ENCODE measurements at regions not wholly inside any gene's neighbourhood (a gene's known extent, or its start where the extent isn't known, plus 50 kb on each side); places are given as distances from the start of the nearest gene placed in this dataset.

GRCh38 chrX:113274791-113275190, 434.2 kb upstream of the AMOT start:
- POLR2A ChIA-PET, result interaction anchor here (0.8 kb wide), 1 partner anchor 11 kb away, joined by 3 read pairs; no protein-coding TSS in a partner anchor

DNA sequence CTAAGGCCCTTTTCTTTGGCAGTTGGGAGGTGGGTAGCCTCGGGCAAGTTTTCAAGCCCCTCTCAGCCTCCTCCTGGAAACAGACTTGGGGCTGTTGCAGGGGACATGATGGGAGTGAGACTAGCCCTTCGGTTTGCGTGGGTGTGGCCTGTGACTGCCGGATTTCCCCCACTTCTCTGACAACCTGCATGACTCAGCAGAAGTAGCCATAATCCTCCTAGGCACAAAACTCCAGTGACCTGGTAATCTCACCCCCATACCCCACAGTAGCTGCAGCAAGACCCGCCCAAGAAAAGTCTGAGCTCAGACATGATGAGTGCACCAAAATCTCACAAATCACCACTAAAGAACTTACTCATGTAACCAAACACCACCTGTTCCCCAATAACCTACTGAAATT, 433.7 kb upstream of the AMOT start:
- intact Hi-C loops (cut with micrococcal nuclease; ENCODE audit: unreplicated experiment), result no loop called here
- POLR2A ChIA-PET, result interaction anchor here (0.8 kb wide), 1 partner anchor 11 kb away, joined by 3 read pairs; no protein-coding TSS in a partner anchor

More at GRCh38 chrX:113274791-113275190, 434.2 kb upstream of the AMOT start:
- H3K9me2 ChIP-seq (ENCODE audit: insufficient read depth, low read length), result no peaks in the 10 kb centered on the region
- TF ChIP-seq EZH2phosphoT487 (IDR thresholded peaks at IDR 0.05; ENCODE audit: borderline replicate concordance, low read depth, low read length) (no peak), CTCF (conservative IDR thresholded peaks at IDR 0.05; ENCODE audit: low read length) (no peak)
- intact Hi-C loops (cut with micrococcal nuclease; ENCODE audit: unreplicated experiment), result no loop called here
- no peaks in the 10 kb centered on the region for H3K79me2 ChIP-seq (ENCODE audit: insufficient read depth, low read depth, low read length)
- no peaks in the 10 kb centered on the region for H3K36me3 ChIP-seq (ENCODE audit: insufficient read depth, low read length)
- H3K4me2 ChIP-seq (ENCODE audit: low read length), result no peak overlapping the region
- no peak overlapping the region for H2AFZ ChIP-seq (ENCODE audit: low read length)
- no peaks in the 10 kb centered on the region for H3K4me1 ChIP-seq (ENCODE audit: insufficient read depth, low read length, poor library complexity, severe bottlenecking)
- no peak overlapping the region for H3K27ac ChIP-seq (ENCODE audit: low read depth, low read length, poor library complexity, severe bottlenecking)
- no peaks in the 10 kb centered on the region for H4K20me1 ChIP-seq (ENCODE audit: insufficient read depth, low read length)
- CTCF ChIA-PET (ENCODE audit: unreplicated experiment), result no interaction called here
- H3K4me3 ChIP-seq (ENCODE audit: low read depth, low read length, poor library complexity, severe bottlenecking), result no peak overlapping the region
- no peaks in the 10 kb centered on the region for H3K9me3 ChIP-seq (ENCODE audit: low read length)
- no peak for DNase-seq (ENCODE audit: low spot score)
- no TSS peak for BruUV-seq (replicated peaks)

More for the DNA sequence above, 433.7 kb upstream of the AMOT start:
- no TSS peak for BruUV-seq (replicated peaks)
- H3K27ac ChIP-seq (ENCODE audit: low read depth, low read length, poor library complexity, severe bottlenecking), result no peak overlapping the region
- DNase-seq (ENCODE audit: low spot score), result no peak
- H3K4me1 ChIP-seq (ENCODE audit: insufficient read depth, low read length, poor library complexity, severe bottlenecking), result no peaks in the 10 kb centered on the region
- H3K4me3 ChIP-seq (ENCODE audit: low read depth, low read length, poor library complexity, severe bottlenecking), result no peak overlapping the region
- CTCF ChIA-PET (ENCODE audit: unreplicated experiment), result no interaction called here
- no peak for TF ChIP-seq CTCF (conservative IDR thresholded peaks at IDR 0.05; ENCODE audit: low read length)
- no peak for TF ChIP-seq EZH2phosphoT487 (IDR thresholded peaks at IDR 0.05; ENCODE audit: borderline replicate concordance, low read depth, low read length)
- H4K20me1 ChIP-seq (ENCODE audit: insufficient read depth, low read length), result no peaks in the 10 kb centered on the region
- H3K9me3 ChIP-seq (ENCODE audit: low read length), result no peaks in the 10 kb centered on the region
- H3K36me3 ChIP-seq (ENCODE audit: insufficient read depth, low read length), result no peaks in the 10 kb centered on the region
- no peaks in the 10 kb centered on the region for H3K9me2 ChIP-seq (ENCODE audit: insufficient read depth, low read length)
- no peaks in the 10 kb centered on the region for H3K79me2 ChIP-seq (ENCODE audit: insufficient read depth, low read depth, low read length)
- H3K4me2 ChIP-seq (ENCODE audit: low read length), result no peak overlapping the region
- H2AFZ ChIP-seq (ENCODE audit: low read length), result no peak overlapping the region

Measured in OCI-LY7 (cell line).